ENCODE measurements at regions not wholly inside any gene's neighbourhood (a gene's known extent, or its start where the extent isn't known, plus 50 kb on each side); places are given as distances from the start of the nearest gene placed in this dataset.
"Not testable (repeated sequence)": the region's sequence is repeated elsewhere in the genome, so short reads cannot be mapped to it uniquely, and the experiment has no call there.

DNA sequence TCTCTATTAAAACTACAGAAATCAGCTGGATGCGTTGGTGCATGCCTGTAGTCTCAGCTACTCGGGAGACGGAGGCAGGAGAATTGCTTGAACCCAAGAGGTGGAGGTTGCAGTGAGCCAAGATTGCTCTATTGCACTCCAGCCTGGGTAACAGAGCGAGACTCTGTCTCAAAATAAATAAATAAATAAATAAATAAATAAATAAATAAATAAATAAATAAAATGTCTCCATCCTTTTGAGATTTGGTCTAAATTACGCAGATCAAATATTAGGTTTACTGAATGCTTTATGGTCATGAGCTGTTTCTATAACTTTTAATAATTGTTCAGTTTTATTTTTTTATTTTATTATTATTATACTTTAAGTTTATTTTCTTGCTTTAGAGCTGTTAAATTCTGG, 344.0 kb upstream of the POU3F4 start:
- TF ChIP-seq, protein P1, sequence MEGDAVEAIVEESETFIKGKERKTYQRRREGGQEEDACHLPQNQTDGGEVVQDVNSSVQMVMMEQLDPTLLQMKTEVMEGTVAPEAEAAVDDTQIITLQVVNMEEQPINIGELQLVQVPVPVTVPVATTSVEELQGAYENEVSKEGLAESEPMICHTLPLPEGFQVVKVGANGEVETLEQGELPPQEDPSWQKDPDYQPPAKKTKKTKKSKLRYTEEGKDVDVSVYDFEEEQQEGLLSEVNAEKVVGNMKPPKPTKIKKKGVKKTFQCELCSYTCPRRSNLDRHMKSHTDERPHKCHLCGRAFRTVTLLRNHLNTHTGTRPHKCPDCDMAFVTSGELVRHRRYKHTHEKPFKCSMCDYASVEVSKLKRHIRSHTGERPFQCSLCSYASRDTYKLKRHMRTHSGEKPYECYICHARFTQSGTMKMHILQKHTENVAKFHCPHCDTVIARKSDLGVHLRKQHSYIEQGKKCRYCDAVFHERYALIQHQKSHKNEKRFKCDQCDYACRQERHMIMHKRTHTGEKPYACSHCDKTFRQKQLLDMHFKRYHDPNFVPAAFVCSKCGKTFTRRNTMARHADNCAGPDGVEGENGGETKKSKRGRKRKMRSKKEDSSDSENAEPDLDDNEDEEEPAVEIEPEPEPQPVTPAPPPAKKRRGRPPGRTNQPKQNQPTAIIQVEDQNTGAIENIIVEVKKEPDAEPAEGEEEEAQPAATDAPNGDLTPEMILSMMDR (IDR thresholded peaks at IDR 0.05 in 2 of 3, conservative IDR thresholded peaks at IDR 0.05 in 1 of 3; ENCODE audit: borderline replicate concordance in 1 of 3, insufficient read depth in 1 of 3, low read depth in 2 of 3, low read length in 2 of 3): not testable (repeated sequence)
- TF ChIP-seq SIN3A (IDR thresholded peaks at IDR 0.05; ENCODE audit: low read depth); POLR2A (IDR thresholded peaks at IDR 0.05; ENCODE audit: borderline replicate concordance, extremely low read depth, insufficient read depth, insufficient read length); EZH2 (IDR thresholded peaks at IDR 0.05); CEBPB (IDR thresholded peaks at IDR 0.05; ENCODE audit: low read depth); ELF1 (IDR thresholded peaks at IDR 0.05; ENCODE audit: borderline replicate concordance, low read depth): not testable (repeated sequence)
- TF ChIP-seq, protein P2, sequence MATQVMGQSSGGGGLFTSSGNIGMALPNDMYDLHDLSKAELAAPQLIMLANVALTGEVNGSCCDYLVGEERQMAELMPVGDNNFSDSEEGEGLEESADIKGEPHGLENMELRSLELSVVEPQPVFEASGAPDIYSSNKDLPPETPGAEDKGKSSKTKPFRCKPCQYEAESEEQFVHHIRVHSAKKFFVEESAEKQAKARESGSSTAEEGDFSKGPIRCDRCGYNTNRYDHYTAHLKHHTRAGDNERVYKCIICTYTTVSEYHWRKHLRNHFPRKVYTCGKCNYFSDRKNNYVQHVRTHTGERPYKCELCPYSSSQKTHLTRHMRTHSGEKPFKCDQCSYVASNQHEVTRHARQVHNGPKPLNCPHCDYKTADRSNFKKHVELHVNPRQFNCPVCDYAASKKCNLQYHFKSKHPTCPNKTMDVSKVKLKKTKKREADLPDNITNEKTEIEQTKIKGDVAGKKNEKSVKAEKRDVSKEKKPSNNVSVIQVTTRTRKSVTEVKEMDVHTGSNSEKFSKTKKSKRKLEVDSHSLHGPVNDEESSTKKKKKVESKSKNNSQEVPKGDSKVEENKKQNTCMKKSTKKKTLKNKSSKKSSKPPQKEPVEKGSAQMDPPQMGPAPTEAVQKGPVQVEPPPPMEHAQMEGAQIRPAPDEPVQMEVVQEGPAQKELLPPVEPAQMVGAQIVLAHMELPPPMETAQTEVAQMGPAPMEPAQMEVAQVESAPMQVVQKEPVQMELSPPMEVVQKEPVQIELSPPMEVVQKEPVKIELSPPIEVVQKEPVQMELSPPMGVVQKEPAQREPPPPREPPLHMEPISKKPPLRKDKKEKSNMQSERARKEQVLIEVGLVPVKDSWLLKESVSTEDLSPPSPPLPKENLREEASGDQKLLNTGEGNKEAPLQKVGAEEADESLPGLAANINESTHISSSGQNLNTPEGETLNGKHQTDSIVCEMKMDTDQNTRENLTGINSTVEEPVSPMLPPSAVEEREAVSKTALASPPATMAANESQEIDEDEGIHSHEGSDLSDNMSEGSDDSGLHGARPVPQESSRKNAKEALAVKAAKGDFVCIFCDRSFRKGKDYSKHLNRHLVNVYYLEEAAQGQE (IDR thresholded peaks at IDR 0.05; ENCODE audit: low read depth): not testable (repeated sequence)
- TF ChIP-seq, protein P3, sequence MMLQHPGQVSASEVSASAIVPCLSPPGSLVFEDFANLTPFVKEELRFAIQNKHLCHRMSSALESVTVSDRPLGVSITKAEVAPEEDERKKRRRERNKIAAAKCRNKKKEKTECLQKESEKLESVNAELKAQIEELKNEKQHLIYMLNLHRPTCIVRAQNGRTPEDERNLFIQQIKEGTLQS (IDR thresholded peaks at IDR 0.05): not testable (repeated sequence)
- TF ChIP-seq, protein P4, sequence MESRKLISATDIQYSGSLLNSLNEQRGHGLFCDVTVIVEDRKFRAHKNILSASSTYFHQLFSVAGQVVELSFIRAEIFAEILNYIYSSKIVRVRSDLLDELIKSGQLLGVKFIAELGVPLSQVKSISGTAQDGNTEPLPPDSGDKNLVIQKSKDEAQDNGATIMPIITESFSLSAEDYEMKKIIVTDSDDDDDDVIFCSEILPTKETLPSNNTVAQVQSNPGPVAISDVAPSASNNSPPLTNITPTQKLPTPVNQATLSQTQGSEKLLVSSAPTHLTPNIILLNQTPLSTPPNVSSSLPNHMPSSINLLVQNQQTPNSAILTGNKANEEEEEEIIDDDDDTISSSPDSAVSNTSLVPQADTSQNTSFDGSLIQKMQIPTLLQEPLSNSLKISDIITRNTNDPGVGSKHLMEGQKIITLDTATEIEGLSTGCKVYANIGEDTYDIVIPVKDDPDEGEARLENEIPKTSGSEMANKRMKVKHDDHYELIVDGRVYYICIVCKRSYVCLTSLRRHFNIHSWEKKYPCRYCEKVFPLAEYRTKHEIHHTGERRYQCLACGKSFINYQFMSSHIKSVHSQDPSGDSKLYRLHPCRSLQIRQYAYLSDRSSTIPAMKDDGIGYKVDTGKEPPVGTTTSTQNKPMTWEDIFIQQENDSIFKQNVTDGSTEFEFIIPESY (IDR thresholded peaks at IDR 0.05; ENCODE audit: extremely low read depth, insufficient replicate concordance, low read length): not testable (repeated sequence)

Data from HCT116 (cell line).